ENCODE measurements at regions not wholly inside any gene's neighbourhood (a gene's known extent, or its start where the extent isn't known, plus 50 kb on each side); places are given as distances from the start of the nearest gene placed in this dataset.

- ATAC-seq (ENCODE audit: low FRiP score in 2 of 2) = no peak
- TF ChIP-seq CTCF (IDR thresholded peaks at IDR 0.05) = no peak
- TF ChIP-seq EP300 (IDR thresholded peaks at IDR 0.05) = no peak
- TF ChIP-seq POLR2A (IDR thresholded peaks at IDR 0.05) = no peak
- no peak for TF ChIP-seq POLR2AphosphoS5 (IDR thresholded peaks at IDR 0.05)
Observed at GRCh38 chr3:184659797-184660301, 52.0 kb downstream of the MAGEF1 start.

GRCh38 chr3:184658223-184658928, 53.5 kb downstream of the MAGEF1 start:
- WGBS, 2 donors = 61 to 68% methylated on average over 9 to 10 of the region's 10 CpGs
- DNase-seq (no peak), ATAC-seq (ENCODE audit: low FRiP score in 2 of 2) (no peak)
- no peaks in the 10 kb centered on the region for H3K27me3 ChIP-seq
- H3K36me3 ChIP-seq = no peaks in the 10 kb centered on the region
- H3K4me1 ChIP-seq = no peaks in the 10 kb centered on the region
- TF ChIP-seq CTCF (IDR thresholded peaks at IDR 0.05) (no peak), EP300 (IDR thresholded peaks at IDR 0.05) (no peak), POLR2A (IDR thresholded peaks at IDR 0.05) (no peak), POLR2AphosphoS5 (IDR thresholded peaks at IDR 0.05) (no peak)
- no peaks in the 10 kb centered on the region for H3K9me3 ChIP-seq
- no peak overlapping the region for H3K4me3 ChIP-seq
- no peak overlapping the region for H3K27ac ChIP-seq

More at GRCh38 chr3:184659797-184660301, 52.0 kb downstream of the MAGEF1 start:
- Histone ChIP-seq H3K9me3 (no peaks in the 10 kb centered on the region), H3K27me3 (no peaks in the 10 kb centered on the region), H3K4me3 (no peak overlapping the region), H3K36me3 (no peaks in the 10 kb centered on the region), H3K4me1 (no peaks in the 10 kb centered on the region), H3K27ac (no peak overlapping the region)
- 47 to 68% methylated on average over 7 to 10 of the region's 10 CpGs for WGBS, 2 donors
- DNase-seq = peak in 1 of 2 donors; percentile 40

GRCh38 chr3:184656829-184657681, 54.8 kb downstream of the MAGEF1 start:
- no peak for ATAC-seq (ENCODE audit: low FRiP score in 2 of 2)
- Histone ChIP-seq H3K36me3 (no peaks in the 10 kb centered on the region), H3K4me3 (no peak overlapping the region), H3K27me3 (no peaks in the 10 kb centered on the region), H3K27ac (no peak overlapping the region), H3K9me3 (no peaks in the 10 kb centered on the region), H3K4me1 (no peaks in the 10 kb centered on the region)
- no peak for DNase-seq
- 85 to 88% methylated on average over 9 to 10 of the region's 10 CpGs for whole genome bisulfite sequencing, 2 donors
- TF ChIP-seq POLR2AphosphoS5 (IDR thresholded peaks at IDR 0.05) = no peak
- no peak for TF ChIP-seq CTCF (IDR thresholded peaks at IDR 0.05)
- no peak for TF ChIP-seq POLR2A (IDR thresholded peaks at IDR 0.05)
- TF ChIP-seq EP300 (IDR thresholded peaks at IDR 0.05) = no peak

- WGBS, 2 donors = 70 to 86% methylated on average over 5 of the region's 5 CpGs
- ATAC-seq (ENCODE audit: low FRiP score in 2 of 2) = no peak
- Histone ChIP-seq H3K4me3 (no peak overlapping the region), H3K27ac (no peak overlapping the region), H3K9me3 (no peaks in the 10 kb centered on the region), H3K36me3 (no peaks in the 10 kb centered on the region), H3K4me1 (no peaks in the 10 kb centered on the region), H3K27me3 (no peaks in the 10 kb centered on the region)
- TF ChIP-seq POLR2A (IDR thresholded peaks at IDR 0.05) (no peak), EP300 (IDR thresholded peaks at IDR 0.05) (no peak)
- DNase-seq = no peak
Observed at GRCh38 chr3:184656458-184656828, 55.4 kb downstream of the MAGEF1 start.

- TF ChIP-seq POLR2A (IDR thresholded peaks at IDR 0.05) (no peak), CTCF (IDR thresholded peaks at IDR 0.05) (no peak)
- 74 to 84% methylated on average over 2 of the region's 2 CpGs for WGBS, 2 donors
- Histone ChIP-seq H3K27me3 (no peaks in the 10 kb centered on the region), H3K36me3 (no peaks in the 10 kb centered on the region), H3K4me3 (no peak overlapping the region), H3K9me3 (no peaks in the 10 kb centered on the region), H3K4me1 (no peaks in the 10 kb centered on the region), H3K27ac (no peak overlapping the region)
- ATAC-seq (ENCODE audit: low FRiP score in 2 of 2) (no peak), DNase-seq (no peak)
Observed at GRCh38 chr3:184655597-184655996, 56.3 kb downstream of the MAGEF1 start.
